Gastrocnemius medialis (tissue), 4 donors: ENCODE measurements at regions not wholly inside any gene's neighbourhood (a gene's known extent, or its start where the extent isn't known, plus 50 kb on each side); places are given as distances from the start of the nearest gene placed in this dataset.

Experiments
- ATAC-seq, 2 donors: fragments of 150-250 bp; one replicate each; pipeline ENCODE4 v1.9.1; 2016
- DNase-seq, 2 donors: peaks; one replicate each; pipeline ENCODE4 v3.0.0-alpha.2; 2019
- H3K27ac ChIP-seq, 4 donors: fragments of 200-600 bp; sonication (generic); 1 replicate in 1 of 4; 2 replicates in 3 of 4; pipeline ENCODE4 v1.5.1; 2016 to 2018; ENCODE audit warnings: mild to moderate bottlenecking in 2 of 4, moderate library complexity in 1 of 4
- H3K27me3 ChIP-seq, 3 donors: fragments of 200-600 bp; sonication (generic) in 2 of 3; 1 replicate in 1 of 3; 2 replicates in 2 of 3; pipeline versions ENCODE4 v1.5.1 to v1.6.0; 2016 to 2019; ENCODE audit warnings: mild to moderate bottlenecking in 1 of 3, moderate library complexity in 1 of 3
- H3K36me3 ChIP-seq, 2 donors: fragments of 200-600 bp; sonication (generic) in 1 of 2; one replicate each; pipeline ENCODE4 v1.5.1; 2017 to 2018
- H3K4me1 ChIP-seq, 2 donors: fragments of 200-600 bp; sonication (generic) in 1 of 2; one replicate each; pipeline ENCODE4 v1.5.1; 2016 to 2017; ENCODE audit warnings: mild to moderate bottlenecking in 2 of 2
- H3K4me3 ChIP-seq, 4 donors: fragments of 200-600 bp; sonication (generic) in 3 of 4; 1 replicate in 1 of 4; 2 replicates in 3 of 4; pipeline ENCODE4 v1.5.1; 2016 to 2019; ENCODE audit warnings: mild to moderate bottlenecking in 2 of 4
- H3K9me3 ChIP-seq, 3 donors: fragments of 200-600 bp; sonication (generic) in 2 of 3; 1 replicate in 1 of 3; 2 replicates in 2 of 3; pipeline ENCODE4 v1.5.1; 2016 to 2019
- POLR2A ChIP-seq, 2 donors: fragments of 450-650 bp; IDR thresholded peaks; one replicate each; pipeline ENCODE4 v1.6.1; 2017; ENCODE audit warnings: antibody characterized with exemption in 2 of 2, mild to moderate bottlenecking in 2 of 2, moderate library complexity in 2 of 2
- in situ Hi-C, 4 donors: fragments of 200-750 bp; cut with MboI; loops; one replicate each; pipeline versions ENCODE4 v1.15.0 to v1.8.0; 2017; ENCODE audit warnings: low sequenced_read_pairs in 4 of 4
- intact Hi-C: fragments of 100-400 bp; cut with DNase I; formaldehyde crosslinking; loops from one replicate; pipeline ENCODE4 v1.15.1; 2023; ENCODE audit warnings: low total_unique reads
- TF ChIP-seq, protein P1 (sequence below), 5 experiments: fragments of 450-650 bp in 3 of 5; fragments of 200-600 bp in 2 of 5; sonication (generic) in 2 of 5; IDR thresholded peaks in 4 of 5; conservative IDR thresholded peaks in 1 of 5; 1 replicate in 4 of 5; 2 replicates in 1 of 5; pipeline ENCODE4 v1.5.1; 2016 to 2019; ENCODE audit warnings: antibody characterized with exemption in 5 of 5, mild to moderate bottlenecking in 3 of 5, moderate library complexity in 3 of 5

DNA sequence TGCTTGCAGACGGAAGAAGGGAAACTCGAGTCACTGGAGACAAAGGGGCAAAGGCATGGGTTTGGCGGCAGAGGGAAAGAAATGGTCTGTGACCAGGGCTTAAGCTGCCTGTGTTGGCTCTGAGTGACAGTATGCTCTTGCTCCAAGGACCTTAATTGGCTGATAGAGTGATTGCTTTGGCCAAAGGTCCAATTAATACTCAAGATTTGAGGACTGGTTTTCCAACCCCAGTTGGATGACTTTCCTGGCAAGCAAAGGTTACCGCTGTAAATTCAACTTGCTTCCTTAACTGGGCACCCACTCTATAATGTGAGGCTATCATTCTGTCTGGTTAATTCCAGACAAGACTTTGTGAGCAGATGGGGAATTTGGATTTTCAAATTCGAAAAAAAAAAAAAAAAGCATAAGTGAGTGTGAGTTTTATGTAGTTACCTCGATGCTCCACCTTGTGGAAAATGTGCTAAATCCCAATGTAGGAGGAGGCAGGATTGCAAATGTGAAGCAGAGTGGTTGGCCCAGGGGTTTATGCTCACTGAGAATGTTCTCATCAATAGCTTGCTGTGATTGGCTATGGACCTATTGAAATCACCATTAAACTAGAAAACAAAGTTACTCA is 150.7 kb upstream of the GMDS start:
- TF ChIP-seq, protein P1, sequence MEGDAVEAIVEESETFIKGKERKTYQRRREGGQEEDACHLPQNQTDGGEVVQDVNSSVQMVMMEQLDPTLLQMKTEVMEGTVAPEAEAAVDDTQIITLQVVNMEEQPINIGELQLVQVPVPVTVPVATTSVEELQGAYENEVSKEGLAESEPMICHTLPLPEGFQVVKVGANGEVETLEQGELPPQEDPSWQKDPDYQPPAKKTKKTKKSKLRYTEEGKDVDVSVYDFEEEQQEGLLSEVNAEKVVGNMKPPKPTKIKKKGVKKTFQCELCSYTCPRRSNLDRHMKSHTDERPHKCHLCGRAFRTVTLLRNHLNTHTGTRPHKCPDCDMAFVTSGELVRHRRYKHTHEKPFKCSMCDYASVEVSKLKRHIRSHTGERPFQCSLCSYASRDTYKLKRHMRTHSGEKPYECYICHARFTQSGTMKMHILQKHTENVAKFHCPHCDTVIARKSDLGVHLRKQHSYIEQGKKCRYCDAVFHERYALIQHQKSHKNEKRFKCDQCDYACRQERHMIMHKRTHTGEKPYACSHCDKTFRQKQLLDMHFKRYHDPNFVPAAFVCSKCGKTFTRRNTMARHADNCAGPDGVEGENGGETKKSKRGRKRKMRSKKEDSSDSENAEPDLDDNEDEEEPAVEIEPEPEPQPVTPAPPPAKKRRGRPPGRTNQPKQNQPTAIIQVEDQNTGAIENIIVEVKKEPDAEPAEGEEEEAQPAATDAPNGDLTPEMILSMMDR (IDR thresholded peaks at IDR 0.05 in 4 of 5, conservative IDR thresholded peaks at IDR 0.05 in 1 of 5), result no peak
- no peak for TF ChIP-seq POLR2A (IDR thresholded peaks at IDR 0.05)
- no peak overlapping the region for H3K27ac ChIP-seq
- H3K36me3 ChIP-seq, result peaks cover 0 to 13% of the 10 kb centered on the region in 2 donors
- no peaks in the 10 kb centered on the region for H3K27me3 ChIP-seq
- ATAC-seq (no peak), DNase-seq (no peak)
- in situ Hi-C loops (no loop called here), intact Hi-C loops (no loop called here)
- no peaks in the 10 kb centered on the region for H3K4me1 ChIP-seq
- no peaks in the 10 kb centered on the region for H3K9me3 ChIP-seq
- no peak overlapping the region for H3K4me3 ChIP-seq

- in situ Hi-C loops, result no loop called here
- TF ChIP-seq, protein P1 (IDR thresholded peaks at IDR 0.05 in 4 of 5, conservative IDR thresholded peaks at IDR 0.05 in 1 of 5), result no peak
- TF ChIP-seq POLR2A (IDR thresholded peaks at IDR 0.05), result no peak
- no peak overlapping the region for H3K4me3 ChIP-seq
- no peaks in the 10 kb centered on the region for H3K9me3 ChIP-seq
- no peaks in the 10 kb centered on the region for H3K36me3 ChIP-seq
- H3K27ac ChIP-seq, result no peak overlapping the region
- no peak for ATAC-seq
- no peaks in the 10 kb centered on the region for H3K27me3 ChIP-seq
- H3K4me1 ChIP-seq, result no peaks in the 10 kb centered on the region
- intact Hi-C loops, result no loop called here
- no peak for DNase-seq
Observed at GRCh38 chr6:2388554-2389324, 143.3 kb upstream of the GMDS start.

DNA sequence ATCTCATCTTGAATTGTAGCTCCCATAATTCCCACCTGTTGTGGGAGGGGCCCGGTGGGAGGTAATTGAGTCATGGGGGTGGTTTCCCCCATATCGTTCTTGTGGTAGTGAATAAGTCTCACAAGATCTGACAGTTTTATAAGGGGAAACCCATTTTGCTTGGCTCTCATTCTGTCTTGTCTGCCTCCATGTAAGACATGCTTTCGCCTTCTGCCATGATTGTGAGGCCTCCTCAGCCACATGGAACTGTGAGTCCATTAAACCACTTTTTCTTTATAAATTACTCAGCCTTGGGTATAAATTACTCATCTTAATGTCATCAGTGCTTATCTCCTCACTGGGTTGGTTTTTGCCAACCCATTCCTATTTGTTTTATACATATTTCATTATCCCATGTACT is 142.0 kb upstream of the GMDS start:
- Histone ChIP-seq H3K36me3 (no peaks in the 10 kb centered on the region), H3K27me3 (no peaks in the 10 kb centered on the region), H3K4me1 (no peaks in the 10 kb centered on the region), H3K4me3 (no peak overlapping the region), H3K9me3 (no peaks in the 10 kb centered on the region), H3K27ac (no peak overlapping the region)
- intact Hi-C loops, result no loop called here
- ATAC-seq (no peak), DNase-seq (no peak)
- in situ Hi-C loops, result no loop called here
- TF ChIP-seq, protein P1 (IDR thresholded peaks at IDR 0.05 in 4 of 5, conservative IDR thresholded peaks at IDR 0.05 in 1 of 5), result no peak
- TF ChIP-seq POLR2A (IDR thresholded peaks at IDR 0.05), result no peak

GRCh38 chr6:2385471-2385983 is 140.1 kb upstream of the GMDS start:
- TF ChIP-seq, protein P1 (IDR thresholded peaks at IDR 0.05 in 4 of 5, conservative IDR thresholded peaks at IDR 0.05 in 1 of 5), result no peak
- no peak for TF ChIP-seq POLR2A (IDR thresholded peaks at IDR 0.05)
- Histone ChIP-seq H3K4me3 (no peak overlapping the region), H3K27ac (no peak overlapping the region), H3K36me3 (no peaks in the 10 kb centered on the region), H3K4me1 (no peaks in the 10 kb centered on the region), H3K9me3 (no peaks in the 10 kb centered on the region), H3K27me3 (no peaks in the 10 kb centered on the region)
- intact Hi-C loops (no loop called here), in situ Hi-C loops (no loop called here)
- no peak for ATAC-seq
- DNase-seq, result no peak
